GM19240 (cell line): ENCODE measurements at regions not wholly inside any gene's neighbourhood (a gene's known extent, or its start where the extent isn't known, plus 50 kb on each side); places are given as distances from the start of the nearest gene placed in this dataset.
"Not testable (repeated sequence)": the region's sequence is repeated elsewhere in the genome, so short reads cannot be mapped to it uniquely, and the experiment has no call there.

ENCODE experiments used
- DNase-seq: peaks from one replicate; pipeline ENCODE4 v3.0.0; 2011; ENCODE audit warnings: low spot score; ENCODE audit not compliant: insufficient read length

- DNase-seq, result no peak
Observed at GRCh38 chr2:7670905-7671641, 753.9 kb downstream of the RNF144A start.

- DNase-seq, result peak; percentile 9
Observed at GRCh38 chr2:7672027-7672684, 754.9 kb downstream of the RNF144A start.

DNA sequence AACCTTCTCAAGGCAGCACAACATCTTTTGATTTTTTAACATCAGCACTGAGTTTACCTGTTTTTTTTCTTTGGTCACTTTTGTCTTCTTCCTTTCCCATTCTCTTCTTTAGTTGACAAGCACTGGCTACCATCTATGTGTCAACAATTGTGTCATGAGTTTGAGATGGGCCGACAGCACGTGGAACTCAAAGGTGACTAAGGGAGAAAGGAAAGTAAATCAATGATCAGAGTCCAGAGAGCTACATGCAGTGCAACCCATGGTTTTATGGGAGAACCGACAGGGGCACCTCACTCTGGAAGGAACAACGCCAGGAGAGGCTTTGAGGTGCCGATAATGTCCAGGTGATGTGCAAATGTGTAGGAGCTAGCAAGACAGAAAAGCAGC is 755.5 kb downstream of the RNF144A start:
- DNase-seq, result no peak

DNA sequence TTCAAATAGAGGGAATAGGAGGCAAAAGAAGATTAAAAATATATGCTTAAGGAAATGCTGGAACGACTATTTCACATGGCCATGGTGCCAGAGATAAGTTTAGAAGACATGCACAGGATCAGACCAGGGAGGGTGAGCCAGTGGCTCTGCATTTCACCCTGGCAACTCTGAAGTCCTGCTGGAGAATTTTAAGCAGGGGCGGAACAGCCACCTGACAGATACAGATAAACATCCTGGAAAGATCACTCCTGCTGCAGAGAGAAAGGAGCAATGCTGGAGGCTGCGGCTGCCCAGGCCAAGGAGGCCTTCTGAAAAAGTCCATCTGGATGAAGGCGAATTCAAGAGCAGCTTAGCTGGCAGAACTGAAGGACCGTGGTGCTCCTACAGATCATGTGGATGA is 755.9 kb downstream of the RNF144A start:
- no peak for DNase-seq

DNA sequence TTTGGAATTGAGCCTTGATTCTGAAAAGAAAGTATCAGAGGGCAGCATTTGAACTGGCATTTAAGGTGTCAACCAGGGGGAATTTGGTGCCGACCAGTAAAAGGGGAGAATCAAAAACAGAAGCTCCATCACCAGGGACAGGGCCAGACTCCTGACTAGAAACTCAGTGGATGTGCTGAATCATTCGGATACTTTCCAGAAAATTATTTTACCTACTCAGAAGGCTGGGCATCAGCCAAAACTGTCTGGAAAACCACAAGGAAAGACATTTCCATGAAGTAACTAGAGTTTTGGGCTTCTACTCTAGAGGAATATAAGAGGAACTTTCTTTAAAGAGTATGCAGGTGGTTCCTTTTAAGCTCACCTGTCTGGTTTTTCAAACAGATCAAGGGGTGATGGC is 756.6 kb downstream of the RNF144A start:
- no peak for DNase-seq

GRCh38 chr2:7674606-7675005 is 757.4 kb downstream of the RNF144A start:
- DNase-seq, result no peak

- DNase-seq, result no peak
Observed at GRCh38 chr2:7676714-7677113, 759.5 kb downstream of the RNF144A start.

GRCh38 chr2:7681881-7682461 is 764.8 kb downstream of the RNF144A start:
- no peak for DNase-seq

DNA sequence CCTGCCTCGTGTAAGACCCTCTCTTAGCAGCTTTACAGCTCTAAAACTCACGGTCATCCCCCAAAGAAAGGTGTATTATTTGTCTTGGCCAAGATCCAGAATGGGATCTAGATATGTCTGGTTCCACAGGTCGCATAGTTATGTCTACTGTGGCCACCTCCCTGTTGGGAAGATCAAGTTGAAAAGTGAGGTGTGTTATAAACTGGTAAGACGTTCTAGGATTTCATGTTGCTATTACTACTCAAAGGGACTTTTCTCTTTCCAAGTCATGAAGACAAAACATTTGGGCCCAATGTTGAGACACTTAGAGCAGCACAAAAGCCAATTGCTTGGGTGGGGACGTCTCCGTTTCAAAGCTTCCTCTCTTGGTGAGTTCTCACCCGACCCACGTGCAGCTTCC is 766.0 kb downstream of the RNF144A start:
- no peak for DNase-seq

DNA sequence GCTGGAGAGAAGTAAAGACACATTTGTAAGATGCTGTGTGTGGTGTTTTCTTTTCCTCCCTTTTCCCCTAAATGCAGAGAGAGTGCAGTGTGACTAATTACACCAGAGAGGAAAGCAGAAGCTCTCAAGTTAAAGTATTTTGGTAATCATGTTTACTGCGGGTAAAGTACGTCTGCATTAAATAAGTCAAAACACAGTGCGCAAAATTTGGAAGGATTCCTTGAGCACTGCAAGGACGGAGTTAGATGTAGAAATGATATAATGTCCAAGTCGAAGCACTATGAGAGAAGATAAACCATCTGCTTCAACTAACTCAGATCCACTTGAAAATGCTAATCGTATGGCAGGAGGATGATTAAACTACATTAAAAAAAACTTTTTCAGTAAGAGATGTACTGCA is 766.5 kb downstream of the RNF144A start:
- DNase-seq, result no peak

DNA sequence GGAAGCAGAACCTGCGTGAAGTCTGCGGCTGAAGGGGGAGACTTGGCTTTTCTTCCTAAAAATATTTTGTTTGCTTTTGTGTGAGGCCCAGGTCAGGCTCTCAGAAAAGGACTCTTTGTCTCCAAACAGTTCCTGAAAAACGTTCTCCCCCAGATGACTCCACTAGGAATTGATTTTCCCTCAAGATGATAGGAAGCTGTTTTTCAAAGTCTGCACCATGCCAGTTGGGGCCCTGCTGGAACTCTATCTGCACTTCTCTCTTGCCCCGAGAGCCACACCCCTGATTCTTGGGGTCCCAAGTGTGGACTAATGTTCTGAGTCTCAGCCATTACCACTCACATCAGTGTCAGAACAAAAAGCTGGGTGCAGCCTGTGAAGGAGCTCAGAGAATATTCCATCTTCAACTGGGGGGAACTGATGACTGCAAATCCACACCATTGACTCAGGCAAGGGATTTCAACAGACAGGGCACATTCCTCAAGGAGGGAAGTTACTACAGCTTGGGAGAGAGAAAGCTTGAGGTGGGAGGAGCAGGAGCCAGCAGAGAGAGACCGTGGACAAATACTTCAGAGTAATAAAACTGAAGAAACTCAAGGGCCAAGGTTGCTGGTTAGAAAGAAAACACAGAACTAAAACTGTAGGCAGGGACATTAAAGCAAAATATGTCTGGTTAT is 768.3 kb downstream of the RNF144A start:
- DNase-seq, result no peak

DNA sequence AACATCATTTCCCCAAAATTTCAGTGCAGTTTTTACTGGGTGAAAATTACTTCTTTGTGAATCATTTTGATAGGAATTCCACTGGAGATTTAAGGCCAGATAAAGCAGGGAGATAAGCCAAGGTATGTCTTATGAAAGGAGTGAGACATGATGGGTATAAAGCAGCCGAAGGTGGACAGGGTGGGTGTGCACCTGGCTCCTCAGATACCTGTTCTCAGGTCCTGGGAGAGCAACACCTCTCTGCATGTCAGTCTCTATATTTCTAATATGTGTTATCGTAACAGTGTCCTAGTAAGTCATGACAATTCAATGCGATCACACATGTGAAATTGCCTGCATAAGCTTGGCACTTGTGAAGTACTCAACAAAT is 768.8 kb downstream of the RNF144A start:
- no peak for DNase-seq

- no peak for DNase-seq
Observed at GRCh38 chr2:7691961-7692656, 774.9 kb downstream of the RNF144A start.

GRCh38 chr2:7692657-7693161 is 775.5 kb downstream of the RNF144A start:
- no peak for DNase-seq

DNA sequence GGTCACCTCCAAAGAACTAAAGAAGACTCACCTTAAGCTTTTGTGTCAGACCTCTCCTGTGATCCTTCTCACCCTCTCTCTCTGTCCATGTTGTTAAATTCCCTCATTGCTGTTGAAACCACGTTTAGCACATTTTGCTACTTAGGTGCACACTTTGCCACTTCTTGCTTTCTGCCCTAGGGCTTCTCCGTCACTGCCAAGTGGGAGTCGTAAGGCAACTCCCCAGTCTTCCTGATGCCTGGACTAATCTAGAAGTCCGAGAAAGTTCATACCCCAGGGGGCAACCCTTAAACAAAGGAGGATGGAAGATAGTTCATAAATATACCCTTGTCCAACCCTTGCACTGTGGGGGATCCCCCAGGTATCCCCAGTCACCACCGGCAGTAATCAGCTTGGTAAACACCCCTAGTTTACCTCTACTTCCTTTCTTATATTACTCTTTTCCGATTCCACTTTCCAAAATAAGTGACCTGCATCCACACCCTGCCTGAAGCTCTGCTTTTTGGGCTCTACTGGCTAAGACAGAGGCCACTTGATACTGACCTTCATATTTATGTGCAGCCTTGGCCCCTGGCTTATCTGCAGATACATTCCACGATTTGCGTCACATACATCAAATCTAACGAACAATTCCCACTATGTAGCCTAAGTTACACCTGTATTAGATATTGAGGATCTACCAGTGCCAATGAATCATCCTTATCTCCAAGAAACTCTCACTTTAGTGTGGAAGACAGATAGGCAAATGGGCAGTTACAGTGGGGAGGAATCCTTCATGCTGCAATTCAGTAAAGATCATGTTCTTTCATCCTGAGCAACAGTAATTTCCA is 776.2 kb downstream of the RNF144A start:
- no peak for DNase-seq

DNA sequence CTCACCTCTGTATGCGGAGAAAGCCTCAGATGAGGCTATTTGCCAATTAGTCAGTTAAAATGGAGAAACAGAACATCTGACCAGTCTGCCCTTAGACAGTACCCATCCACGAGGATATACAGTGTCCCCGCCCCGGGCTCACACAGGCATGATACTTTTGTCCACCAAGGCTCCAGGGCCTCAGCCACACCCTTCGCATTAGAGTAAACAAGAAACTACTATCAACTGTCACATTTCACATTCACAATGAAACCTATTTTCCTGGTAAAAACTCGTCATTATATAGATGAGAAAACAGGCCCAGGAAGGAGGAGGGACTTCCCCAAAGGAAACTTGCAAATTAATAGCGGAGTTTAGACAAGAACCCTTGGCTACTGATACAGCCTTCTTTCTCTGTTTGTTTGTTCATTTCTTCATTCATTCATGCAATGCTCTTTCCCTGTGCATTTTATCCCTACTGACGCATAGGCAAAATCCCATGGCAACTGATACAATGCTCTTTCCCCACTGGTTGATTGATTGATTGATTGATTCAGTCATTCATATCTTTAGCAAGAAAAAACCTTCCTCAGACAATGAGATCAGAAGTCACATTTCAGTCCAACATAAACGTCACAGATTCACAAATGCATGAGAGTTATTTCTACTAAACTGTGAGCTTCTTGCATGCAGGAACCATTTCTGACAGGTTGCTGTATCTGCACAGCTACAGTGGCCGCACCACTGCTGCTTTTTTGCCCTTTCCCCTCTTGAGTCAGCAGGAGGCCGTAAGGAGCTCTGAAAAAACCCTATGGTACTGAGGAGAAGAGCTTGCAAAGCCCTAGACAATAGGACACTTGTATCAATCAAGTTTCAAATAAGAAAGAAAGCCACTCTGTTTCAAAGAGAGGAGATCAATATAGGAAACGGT is 777.1 kb downstream of the RNF144A start:
- DNase-seq, result no peak

DNA sequence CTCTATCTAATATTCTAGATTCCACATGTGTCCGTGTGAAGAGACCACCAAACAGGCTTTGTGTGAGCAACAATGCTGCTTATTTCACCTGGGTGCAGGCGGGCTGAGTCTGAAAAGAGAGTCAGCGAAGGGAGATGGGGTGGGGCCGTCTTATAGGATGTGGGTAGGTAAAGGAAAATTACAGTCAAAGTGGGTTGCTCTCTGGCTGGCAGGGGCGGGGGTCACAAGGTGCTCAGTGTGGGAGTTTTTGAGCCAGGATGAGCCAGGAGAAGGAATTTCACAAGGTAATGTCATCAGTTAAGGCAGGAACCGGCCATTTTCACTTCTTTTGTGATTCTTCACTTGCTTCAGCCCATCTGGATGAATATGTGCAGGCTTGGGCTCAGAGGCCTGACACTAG is 779.3 kb downstream of the RNF144A start:
- DNase-seq, result not testable (repeated sequence)

DNA sequence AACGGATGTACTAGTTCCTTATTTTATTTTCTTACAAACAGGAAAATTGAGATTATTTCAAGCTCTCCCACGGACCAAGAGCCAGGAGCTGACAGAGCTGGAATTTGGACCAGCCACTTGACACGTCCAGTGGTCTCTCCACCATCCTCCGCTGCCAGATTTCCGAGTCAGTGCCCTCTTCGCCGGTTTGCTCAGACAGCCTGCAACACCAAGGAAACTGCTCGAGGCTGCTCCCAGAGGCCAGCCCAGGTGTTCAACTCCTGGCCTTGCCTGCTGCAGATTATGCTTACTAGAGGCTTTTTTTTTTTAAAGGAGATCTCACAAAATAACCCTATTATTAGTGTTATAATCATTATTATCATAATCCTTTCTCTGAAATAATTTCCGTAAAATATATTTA is 779.8 kb downstream of the RNF144A start:
- no peak for DNase-seq

- no peak for DNase-seq
Observed at GRCh38 chr2:7701791-7702190, 784.6 kb downstream of the RNF144A start.

GRCh38 chr2:7703048-7703447 is 785.8 kb downstream of the RNF144A start:
- no peak for DNase-seq
